HepG2 (cell line): ENCODE measurements at regions not wholly inside any gene's neighbourhood (a gene's known extent, or its start where the extent isn't known, plus 50 kb on each side); places are given as distances from the start of the nearest gene placed in this dataset.

Experiments
- DR1 ChIP-seq: sonication (generic); formaldehyde crosslinking; IDR thresholded peaks from 2 replicates; pipeline ENCODE4 v1.8.0; 2021; ENCODE audit warnings: mild to moderate bottlenecking, missing genetic modification reagents, inconsistent platforms
- GPN1 ChIP-seq: sonication (generic); formaldehyde crosslinking; IDR thresholded peaks from 2 replicates; pipeline ENCODE4 v1.5.1; 2020; ENCODE audit warnings: missing genetic modification reagents, borderline replicate concordance
- RAD21 ChIP-seq: fragments of 450-650 bp; formaldehyde crosslinking; IDR thresholded peaks from 2 replicates; pipeline ENCODE4 v1.5.0; 2020; ENCODE audit warnings: mild to moderate bottlenecking
- SP1 ChIP-seq, 2 experiments: fragments of 450-650 bp in 1 of 2; sonication (generic) in 1 of 2; formaldehyde crosslinking in 1 of 2; IDR thresholded peaks; 2 replicates each; pipeline versions ENCODE4 v1.4.0 to v1.6.1; 2016 to 2020; ENCODE audit warnings: missing genetic modification reagents in 1 of 2
- ZBTB21 ChIP-seq: sonication (generic); formaldehyde crosslinking; IDR thresholded peaks from 2 replicates; pipeline ENCODE4 v1.4.0; 2020; ENCODE audit warnings: missing genetic modification reagents
- ZFP36 ChIP-seq: fragments of 150-350 bp; IDR thresholded peaks from 2 replicates; pipeline ENCODE4 v1.6.1; 2018; ENCODE audit warnings: borderline replicate concordance, low read length, low read depth; ENCODE audit not compliant: partially characterized antibody
- TF ChIP-seq, protein P1 (sequence below): sonication (generic); formaldehyde crosslinking; IDR thresholded peaks from 2 replicates; pipeline ENCODE4 v1.5.0; 2020; ENCODE audit warnings: mild to moderate bottlenecking, missing genetic modification reagents, moderate library complexity

DNA sequence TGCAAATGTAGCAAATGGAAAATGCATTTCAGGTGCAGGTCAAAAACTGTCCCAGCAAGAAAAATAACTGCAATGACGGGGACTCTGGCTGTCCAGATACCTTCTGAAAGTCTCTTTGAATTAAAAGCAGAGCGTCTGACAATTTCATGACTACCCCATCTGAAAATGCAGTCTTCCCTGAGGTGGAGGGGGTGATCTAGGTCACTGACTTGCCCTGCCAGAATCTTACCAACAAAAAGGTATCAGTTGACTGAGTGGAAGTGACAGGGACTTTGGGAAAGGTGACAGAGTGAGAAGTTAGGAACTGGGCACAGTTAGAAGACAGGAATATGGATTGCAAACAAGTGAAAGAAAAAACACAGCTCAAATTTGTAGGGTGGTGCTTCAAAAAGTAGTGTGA is 402.2 kb downstream of the DHX35 start:
- TF ChIP-seq GPN1 (CRISPR knock-in tag): no peak
- TF ChIP-seq RAD21 (CRISPR knock-in tag): no peak
- TF ChIP-seq ZFP36: no peak
- TF ChIP-seq, protein P1, sequence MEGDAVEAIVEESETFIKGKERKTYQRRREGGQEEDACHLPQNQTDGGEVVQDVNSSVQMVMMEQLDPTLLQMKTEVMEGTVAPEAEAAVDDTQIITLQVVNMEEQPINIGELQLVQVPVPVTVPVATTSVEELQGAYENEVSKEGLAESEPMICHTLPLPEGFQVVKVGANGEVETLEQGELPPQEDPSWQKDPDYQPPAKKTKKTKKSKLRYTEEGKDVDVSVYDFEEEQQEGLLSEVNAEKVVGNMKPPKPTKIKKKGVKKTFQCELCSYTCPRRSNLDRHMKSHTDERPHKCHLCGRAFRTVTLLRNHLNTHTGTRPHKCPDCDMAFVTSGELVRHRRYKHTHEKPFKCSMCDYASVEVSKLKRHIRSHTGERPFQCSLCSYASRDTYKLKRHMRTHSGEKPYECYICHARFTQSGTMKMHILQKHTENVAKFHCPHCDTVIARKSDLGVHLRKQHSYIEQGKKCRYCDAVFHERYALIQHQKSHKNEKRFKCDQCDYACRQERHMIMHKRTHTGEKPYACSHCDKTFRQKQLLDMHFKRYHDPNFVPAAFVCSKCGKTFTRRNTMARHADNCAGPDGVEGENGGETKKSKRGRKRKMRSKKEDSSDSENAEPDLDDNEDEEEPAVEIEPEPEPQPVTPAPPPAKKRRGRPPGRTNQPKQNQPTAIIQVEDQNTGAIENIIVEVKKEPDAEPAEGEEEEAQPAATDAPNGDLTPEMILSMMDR: no peak
- TF ChIP-seq ZBTB21 (CRISPR knock-in tag): no peak
- TF ChIP-seq DR1 (CRISPR knock-in tag): no peak
- no peak for TF ChIP-seq SP1 (IDR thresholded peaks at IDR 0.05)
- no peak for TF ChIP-seq SP1 (CRISPR knock-in tag; IDR thresholded peaks at IDR 0.05)
